ENCODE measurements at regions not wholly inside any gene's neighbourhood (a gene's known extent, or its start where the extent isn't known, plus 50 kb on each side); places are given as distances from the start of the nearest gene placed in this dataset.

DNA sequence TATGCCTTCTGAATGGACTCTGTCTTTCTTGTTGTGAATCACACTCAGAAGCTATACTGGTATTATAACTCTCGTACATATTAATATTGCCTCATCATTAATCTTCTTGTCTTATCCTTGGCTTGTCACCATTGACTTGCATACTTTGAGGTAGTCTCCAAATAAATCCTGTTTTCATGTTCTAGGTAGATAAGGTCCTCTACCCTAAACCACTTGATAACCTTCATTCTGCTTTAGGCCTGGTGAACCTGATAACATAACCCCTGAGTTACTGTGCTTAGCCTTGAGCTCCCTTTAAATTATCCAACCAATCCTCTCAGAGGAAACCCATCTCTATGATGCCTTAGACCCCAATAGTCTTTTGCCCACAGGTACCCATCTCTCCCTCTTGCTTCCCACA, 1162.3 kb downstream of the SLITRK1 start:
- H3K23ac ChIP-seq (ENCODE audit: low read depth, low read length), result no peak overlapping the region
- no peak overlapping the region for H2BK5ac ChIP-seq (ENCODE audit: low read depth, low read length, poor library complexity, severe bottlenecking)
- no peak overlapping the region for H2AK5ac ChIP-seq (ENCODE audit: low read depth, low read length)
- H2AFZ ChIP-seq (replicated peaks; ENCODE audit: low read length, poor library complexity), result no peak overlapping the region
- no peak overlapping the region for H2BK15ac ChIP-seq (ENCODE audit: low read depth, low read length)
- in situ Hi-C loops (cut with MboI; ENCODE audit: low sequenced_read_pairs) (no loop called here), intact Hi-C loops (cut with micrococcal nuclease) (no loop called here), dilution Hi-C loops (cut with HindIII; ENCODE audit: low sequenced_read_pairs, unreplicated experiment) (no loop called here)
- no peak overlapping the region for H3K4me2 ChIP-seq (ENCODE audit: low read depth, low read length)
- no peak overlapping the region for H2BK120ac ChIP-seq (ENCODE audit: low read depth, low read length)
- TF ChIP-seq MAFK (IDR thresholded peaks at IDR 0.05; ENCODE audit: low read depth, low read length), result no peak
- no peak for TF ChIP-seq CEBPB (IDR thresholded peaks at IDR 0.05; ENCODE audit: low read depth, low read length)
- TF ChIP-seq RAD21 (IDR thresholded peaks at IDR 0.05; ENCODE audit: low read length), result no peak
- TF ChIP-seq MAZ (IDR thresholded peaks at IDR 0.05; ENCODE audit: borderline replicate concordance, low read depth, low read length), result no peak
- TF ChIP-seq FOS (IDR thresholded peaks at IDR 0.05; ENCODE audit: low read depth, low read length), result no peak
- TF ChIP-seq, protein P1, sequence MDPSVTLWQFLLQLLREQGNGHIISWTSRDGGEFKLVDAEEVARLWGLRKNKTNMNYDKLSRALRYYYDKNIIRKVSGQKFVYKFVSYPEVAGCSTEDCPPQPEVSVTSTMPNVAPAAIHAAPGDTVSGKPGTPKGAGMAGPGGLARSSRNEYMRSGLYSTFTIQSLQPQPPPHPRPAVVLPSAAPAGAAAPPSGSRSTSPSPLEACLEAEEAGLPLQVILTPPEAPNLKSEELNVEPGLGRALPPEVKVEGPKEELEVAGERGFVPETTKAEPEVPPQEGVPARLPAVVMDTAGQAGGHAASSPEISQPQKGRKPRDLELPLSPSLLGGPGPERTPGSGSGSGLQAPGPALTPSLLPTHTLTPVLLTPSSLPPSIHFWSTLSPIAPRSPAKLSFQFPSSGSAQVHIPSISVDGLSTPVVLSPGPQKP (IDR thresholded peaks at IDR 0.05; ENCODE audit: borderline replicate concordance, low read depth, low read length), result no peak
- no peak for TF ChIP-seq CHD1 (IDR thresholded peaks at IDR 0.05; ENCODE audit: low read depth, low read length)
- no peak for TF ChIP-seq BHLHE40 (IDR thresholded peaks at IDR 0.05; ENCODE audit: low read depth, low read length)
- no peaks in the 10 kb centered on the region for H3K36me3 ChIP-seq (ENCODE audit: control insufficient read depth, insufficient read depth, low read length)
- no peak overlapping the region for H3K56ac ChIP-seq (ENCODE audit: extremely low read depth, insufficient read depth, low read length)
- no peak overlapping the region for H4K91ac ChIP-seq (ENCODE audit: insufficient read depth, low read depth, low read length)
- ATAC-seq (ENCODE audit: low read depth) (no peak), DNase-seq (no peak)
- no peaks in the 10 kb centered on the region for H3K4me1 ChIP-seq (ENCODE audit: control insufficient read depth, insufficient read depth, low read length)
- no peak overlapping the region for H3K4ac ChIP-seq (ENCODE audit: low read depth, low read length)
- BruUV-seq (replicated peaks), result no TSS peak
- H3K9ac ChIP-seq (ENCODE audit: low read depth, low read length), result no peak overlapping the region
- H3K4me3 ChIP-seq (ENCODE audit: insufficient read depth, low read depth, low read length), result no peak overlapping the region
- ChIA-PET POLR2A (ENCODE audit: unreplicated experiment) (no interaction called here), CTCF (interaction anchor here (0.8 kb wide), 1 partner anchor 8 kb away, joined by 3 read pairs; no protein-coding TSS in a partner anchor)
- no peak overlapping the region for H4K5ac ChIP-seq (ENCODE audit: low read depth, low read length)
- H3K27ac ChIP-seq (ENCODE audit: insufficient read depth, low read length), result no peak overlapping the region
- H2AK9ac ChIP-seq (replicated peaks; ENCODE audit: low read depth, low read length, poor library complexity), result no peak overlapping the region
- H4K8ac ChIP-seq (ENCODE audit: low read depth in 2 of 2, low read length in 2 of 2), result no peak overlapping the region
- H3K18ac ChIP-seq (ENCODE audit: low read depth, low read length), result no peak overlapping the region
- no peaks in the 10 kb centered on the region for H3K9me3 ChIP-seq (ENCODE audit: control insufficient read depth, insufficient read depth, low read length)
- WGBS, 2 experiments (ENCODE audit: extremely low coverage in 2 of 2, insufficient read length in 1 of 2), result no CpG with 5 or more reads among the region's 1 CpG
- H3K14ac ChIP-seq (replicated peaks; ENCODE audit: low read depth, low read length), result no peak overlapping the region
- no peaks in the 10 kb centered on the region for H3K9me1 ChIP-seq (ENCODE audit: insufficient read depth, low read length)
- 0 out of 2 replicates have a peak overlapping the region, but pooled peaks have one; percentile 35 for H2BK20ac ChIP-seq (ENCODE audit: low read depth, low read length)
- H3K27me3 ChIP-seq (ENCODE audit: control insufficient read depth, insufficient read depth, low read length), result no peaks in the 10 kb centered on the region
- no peaks in the 10 kb centered on the region for H3K79me1 ChIP-seq (ENCODE audit: low read depth in 1 of 2, low read length in 2 of 2)
- no peaks in the 10 kb centered on the region for H4K20me1 ChIP-seq (ENCODE audit: insufficient read depth, low read length)

All from IMR-90 (cell line).